HL-60 (cell line): ENCODE measurements at regions not wholly inside any gene's neighbourhood (a gene's known extent, or its start where the extent isn't known, plus 50 kb on each side); places are given as distances from the start of the nearest gene placed in this dataset.

Source experiments
- DNase-seq, 2 experiments: peaks; one replicate each; pipeline ENCODE4 v3.0.0-alpha.2; 2010 to 2020; ENCODE audit warnings: low read depth in 1 of 2, low spot score in 1 of 2
- H3K27ac ChIP-seq: fragments of 250-450 bp; sonication (Bioruptor Pico); replicated peaks from 2 replicates; pipeline ENCODE4 v1.5.1; 2020; ENCODE audit warnings: mild to moderate bottlenecking, moderate library complexity
- H3K27me3 ChIP-seq: fragments of 250-450 bp; sonication (Bioruptor Pico); 2 replicates; pipeline ENCODE4 v1.5.1; 2021; ENCODE audit warnings: mild to moderate bottlenecking, moderate library complexity; ENCODE audit not compliant: insufficient read depth, poor library complexity, severe bottlenecking
- H3K4me3 ChIP-seq: replicated peaks from 2 replicates; pipeline ENCODE4 v1.5.1; 2011; ENCODE audit warnings: mild to moderate bottlenecking, control low read depth, low read length; ENCODE audit not compliant: insufficient read depth
- GABPA ChIP-seq: IDR thresholded peaks from 2 replicates; pipeline ENCODE4 v1.6.1; 2012; ENCODE audit warnings: low read depth
- POLR2AphosphoS5 ChIP-seq: IDR thresholded peaks from 2 replicates; pipeline ENCODE4 v1.6.1; 2012; ENCODE audit warnings: low read depth
- SPI1 ChIP-seq: IDR thresholded peaks from 2 replicates; pipeline ENCODE4 v1.6.1; 2012; ENCODE audit warnings: low read depth, mild to moderate bottlenecking, borderline replicate concordance
- TF ChIP-seq, protein P1 (sequence below): IDR thresholded peaks from one replicate; pipeline ENCODE4 v1.5.1; 2011; ENCODE audit warnings: low read length, control low read depth, inconsistent platforms; ENCODE audit not compliant: insufficient read depth
- TF ChIP-seq, protein P2 (sequence below): IDR thresholded peaks from 2 replicates; pipeline ENCODE4 v1.6.1; 2012; ENCODE audit warnings: low read depth; ENCODE audit not compliant: insufficient replicate concordance

DNA sequence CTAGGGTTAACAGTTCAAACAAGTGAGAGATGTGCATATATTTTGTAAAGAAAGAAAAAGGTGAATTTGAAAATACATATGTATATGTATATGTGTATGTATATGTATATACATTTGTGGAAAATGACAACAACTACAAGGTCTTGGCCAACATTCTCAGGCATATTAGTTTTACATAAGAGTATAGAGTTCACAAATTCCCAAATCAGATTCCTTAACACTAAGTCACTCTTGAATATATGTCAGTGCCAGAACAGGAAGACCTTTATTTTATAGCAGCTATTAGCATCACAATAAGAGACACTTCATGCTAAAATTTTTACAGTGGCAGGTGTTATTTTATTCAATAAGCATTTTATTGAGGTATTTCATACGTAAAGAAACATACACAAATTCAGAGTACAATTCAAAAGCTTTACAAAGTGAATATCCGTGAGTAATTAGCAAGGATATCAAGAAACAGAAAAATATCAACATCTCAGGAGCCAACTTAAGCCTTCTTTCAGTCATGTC lies 179.7 kb downstream of the SLC6A15 start:
- Histone ChIP-seq H3K4me3 (no peak overlapping the region), H3K27ac (no peak overlapping the region), H3K27me3 (no peaks in the 10 kb centered on the region)
- no peak for TF ChIP-seq POLR2AphosphoS5
- TF ChIP-seq GABPA = no peak
- TF ChIP-seq, protein P1, sequence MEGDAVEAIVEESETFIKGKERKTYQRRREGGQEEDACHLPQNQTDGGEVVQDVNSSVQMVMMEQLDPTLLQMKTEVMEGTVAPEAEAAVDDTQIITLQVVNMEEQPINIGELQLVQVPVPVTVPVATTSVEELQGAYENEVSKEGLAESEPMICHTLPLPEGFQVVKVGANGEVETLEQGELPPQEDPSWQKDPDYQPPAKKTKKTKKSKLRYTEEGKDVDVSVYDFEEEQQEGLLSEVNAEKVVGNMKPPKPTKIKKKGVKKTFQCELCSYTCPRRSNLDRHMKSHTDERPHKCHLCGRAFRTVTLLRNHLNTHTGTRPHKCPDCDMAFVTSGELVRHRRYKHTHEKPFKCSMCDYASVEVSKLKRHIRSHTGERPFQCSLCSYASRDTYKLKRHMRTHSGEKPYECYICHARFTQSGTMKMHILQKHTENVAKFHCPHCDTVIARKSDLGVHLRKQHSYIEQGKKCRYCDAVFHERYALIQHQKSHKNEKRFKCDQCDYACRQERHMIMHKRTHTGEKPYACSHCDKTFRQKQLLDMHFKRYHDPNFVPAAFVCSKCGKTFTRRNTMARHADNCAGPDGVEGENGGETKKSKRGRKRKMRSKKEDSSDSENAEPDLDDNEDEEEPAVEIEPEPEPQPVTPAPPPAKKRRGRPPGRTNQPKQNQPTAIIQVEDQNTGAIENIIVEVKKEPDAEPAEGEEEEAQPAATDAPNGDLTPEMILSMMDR = no peak
- TF ChIP-seq, protein P2, sequence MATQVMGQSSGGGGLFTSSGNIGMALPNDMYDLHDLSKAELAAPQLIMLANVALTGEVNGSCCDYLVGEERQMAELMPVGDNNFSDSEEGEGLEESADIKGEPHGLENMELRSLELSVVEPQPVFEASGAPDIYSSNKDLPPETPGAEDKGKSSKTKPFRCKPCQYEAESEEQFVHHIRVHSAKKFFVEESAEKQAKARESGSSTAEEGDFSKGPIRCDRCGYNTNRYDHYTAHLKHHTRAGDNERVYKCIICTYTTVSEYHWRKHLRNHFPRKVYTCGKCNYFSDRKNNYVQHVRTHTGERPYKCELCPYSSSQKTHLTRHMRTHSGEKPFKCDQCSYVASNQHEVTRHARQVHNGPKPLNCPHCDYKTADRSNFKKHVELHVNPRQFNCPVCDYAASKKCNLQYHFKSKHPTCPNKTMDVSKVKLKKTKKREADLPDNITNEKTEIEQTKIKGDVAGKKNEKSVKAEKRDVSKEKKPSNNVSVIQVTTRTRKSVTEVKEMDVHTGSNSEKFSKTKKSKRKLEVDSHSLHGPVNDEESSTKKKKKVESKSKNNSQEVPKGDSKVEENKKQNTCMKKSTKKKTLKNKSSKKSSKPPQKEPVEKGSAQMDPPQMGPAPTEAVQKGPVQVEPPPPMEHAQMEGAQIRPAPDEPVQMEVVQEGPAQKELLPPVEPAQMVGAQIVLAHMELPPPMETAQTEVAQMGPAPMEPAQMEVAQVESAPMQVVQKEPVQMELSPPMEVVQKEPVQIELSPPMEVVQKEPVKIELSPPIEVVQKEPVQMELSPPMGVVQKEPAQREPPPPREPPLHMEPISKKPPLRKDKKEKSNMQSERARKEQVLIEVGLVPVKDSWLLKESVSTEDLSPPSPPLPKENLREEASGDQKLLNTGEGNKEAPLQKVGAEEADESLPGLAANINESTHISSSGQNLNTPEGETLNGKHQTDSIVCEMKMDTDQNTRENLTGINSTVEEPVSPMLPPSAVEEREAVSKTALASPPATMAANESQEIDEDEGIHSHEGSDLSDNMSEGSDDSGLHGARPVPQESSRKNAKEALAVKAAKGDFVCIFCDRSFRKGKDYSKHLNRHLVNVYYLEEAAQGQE = no peak
- TF ChIP-seq SPI1 = no peak
- no peak for DNase-seq

- H3K27me3 ChIP-seq = no peaks in the 10 kb centered on the region
- TF ChIP-seq, protein P2 = no peak
- no peak overlapping the region for H3K4me3 ChIP-seq
- no peak overlapping the region for H3K27ac ChIP-seq
- DNase-seq = no peak
These were observed 181.9 kb downstream of the SLC6A15 start for GRCh38 chr12:84730561-84731162.

DNA sequence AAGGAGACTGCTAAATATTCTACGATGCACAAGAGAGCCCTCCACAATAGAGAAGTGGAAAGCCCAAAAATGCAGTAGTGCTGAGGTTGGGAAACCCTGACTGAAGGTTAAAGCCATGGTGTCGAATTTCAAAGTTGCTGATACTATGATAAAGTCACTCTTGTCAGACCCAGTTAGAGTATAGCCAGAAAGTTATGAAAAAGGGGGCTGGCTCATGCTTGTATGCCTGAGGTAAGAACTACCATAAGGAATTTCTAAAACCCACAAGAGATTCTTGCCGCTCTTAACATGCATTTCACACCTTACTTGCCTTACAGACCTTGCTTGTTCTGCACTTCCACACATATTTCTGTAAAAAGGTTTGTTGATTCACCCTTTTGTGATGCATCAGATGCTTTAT lies 184.6 kb downstream of the SLC6A15 start:
- no peak overlapping the region for H3K27ac ChIP-seq
- no peaks in the 10 kb centered on the region for H3K27me3 ChIP-seq
- TF ChIP-seq, protein P1 = no peak
- TF ChIP-seq, protein P2 = no peak
- TF ChIP-seq SPI1 (no peak), POLR2AphosphoS5 (no peak), GABPA (no peak)
- H3K4me3 ChIP-seq = no peak overlapping the region
- no peak for DNase-seq
